MM.1S (cell line): ENCODE measurements at regions not wholly inside any gene's neighbourhood (a gene's known extent, or its start where the extent isn't known, plus 50 kb on each side); places are given as distances from the start of the nearest gene placed in this dataset.

Experiments
- DNase-seq: peaks from one replicate; pipeline ENCODE4 v3.0.0-alpha.2; 2015
- H2AFZ ChIP-seq: fragments of 300-600 bp; sonication (generic); 2 replicates; pipeline ENCODE4 v1.6.0; 2016; ENCODE audit warnings: antibody characterized with exemption, low read length
- H3F3A ChIP-seq: fragments of 300-600 bp; sonication (generic); 2 replicates; pipeline ENCODE4 v1.6.1; 2016; ENCODE audit warnings: mild to moderate bottlenecking, antibody characterized with exemption, low read length, moderate library complexity, mixed read lengths; ENCODE audit not compliant: insufficient read depth
- H3K27ac ChIP-seq: fragments of 300-600 bp; sonication (generic); 2 replicates; pipeline ENCODE4 v1.5.1; 2016; ENCODE audit warnings: mild to moderate bottlenecking, low read length
- H3K27me3 ChIP-seq: fragments of 300-600 bp; sonication (generic); replicated peaks from 2 replicates; pipeline ENCODE4 v1.6.0; 2016; ENCODE audit warnings: low read length; ENCODE audit not compliant: insufficient read depth
- H3K36me3 ChIP-seq: fragments of 300-600 bp; sonication (generic); replicated peaks from 2 replicates; pipeline ENCODE4 v1.6.1; 2016; ENCODE audit warnings: mild to moderate bottlenecking, low read length, mixed read lengths; ENCODE audit not compliant: insufficient read depth
- H3K4me1 ChIP-seq: fragments of 300-600 bp; sonication (generic); 2 replicates; pipeline ENCODE4 v1.6.1; 2016; ENCODE audit warnings: low read length, mixed read lengths
- H3K4me2 ChIP-seq: fragments of 300-600 bp; sonication (generic); 2 replicates; pipeline ENCODE4 v1.6.0; 2016; ENCODE audit warnings: low read depth, low read length
- H3K4me3 ChIP-seq: fragments of 300-600 bp; sonication (generic); 2 replicates; pipeline ENCODE4 v1.5.1; 2016; ENCODE audit warnings: low read length, mixed read lengths
- H3K79me2 ChIP-seq: fragments of 300-600 bp; sonication (generic); 2 replicates; pipeline ENCODE4 v1.6.1; 2016; ENCODE audit warnings: mixed run types, low read length, mixed read lengths
- H3K9ac ChIP-seq: fragments of 300-600 bp; sonication (generic); 2 replicates; pipeline ENCODE4 v1.6.1; 2016; ENCODE audit warnings: low read length, mixed read lengths
- H3K9me2 ChIP-seq: fragments of 300-600 bp; sonication (generic); replicated peaks from 2 replicates; pipeline ENCODE4 v1.6.1; 2016; ENCODE audit warnings: mild to moderate bottlenecking, low read length, mixed read lengths; ENCODE audit not compliant: insufficient read depth
- H3K9me3 ChIP-seq: fragments of 300-600 bp; sonication (generic); replicated peaks from 2 replicates; pipeline ENCODE4 v1.6.1; 2016; ENCODE audit warnings: mild to moderate bottlenecking, low read length, mixed read lengths; ENCODE audit not compliant: insufficient read depth
- H4K20me1 ChIP-seq: fragments of 300-600 bp; sonication (generic); 2 replicates; pipeline ENCODE4 v1.6.1; 2016; ENCODE audit warnings: mild to moderate bottlenecking, low read length, moderate library complexity, mixed read lengths; ENCODE audit not compliant: insufficient read depth
- EZH2 ChIP-seq: fragments of 300-600 bp; sonication (generic); optimal IDR thresholded peaks from 2 replicates; pipeline ENCODE3; 2017; ENCODE audit warnings: low read depth, mild to moderate bottlenecking, antibody characterized with exemption, low read length, mixed read lengths
- EZH2phosphoT487 ChIP-seq: fragments of 300-600 bp; sonication (generic); IDR thresholded peaks from 2 replicates; pipeline ENCODE4 v1.6.1; 2018; ENCODE audit warnings: antibody characterized with exemption, low read length
- TF ChIP-seq, protein P1 (sequence below): fragments of 300-600 bp; sonication (generic); IDR thresholded peaks from 2 replicates; pipeline ENCODE4 v1.5.1; 2016; ENCODE audit warnings: antibody characterized with exemption, low read length, mixed read lengths

DNA sequence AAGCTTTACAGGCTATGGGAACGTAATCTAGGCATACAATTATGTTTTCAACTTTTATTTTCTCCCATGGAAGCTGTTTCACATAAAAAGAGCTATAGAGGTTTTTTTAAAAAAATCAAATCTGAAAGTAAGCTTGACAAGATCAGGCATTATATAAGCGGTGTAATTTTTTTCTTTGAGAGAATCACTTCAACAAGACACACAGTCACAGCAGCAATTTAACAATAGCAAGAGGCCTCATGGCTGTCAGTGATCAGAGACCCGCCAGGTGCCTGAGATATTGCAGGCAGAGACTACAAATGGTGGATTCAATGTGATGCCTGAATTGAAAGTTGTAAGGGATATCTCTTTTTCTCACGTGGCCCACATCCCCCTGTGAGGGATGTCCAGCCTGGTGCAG, 270.5 kb upstream of the TBC1D5 start:
- H3K4me1 ChIP-seq = no peaks in the 10 kb centered on the region
- no peak for DNase-seq
- H3K79me2 ChIP-seq = no peaks in the 10 kb centered on the region
- no peak overlapping the region for H3K9ac ChIP-seq
- no peaks in the 10 kb centered on the region for H3F3A ChIP-seq
- no peaks in the 10 kb centered on the region for H4K20me1 ChIP-seq
- no peak overlapping the region for H2AFZ ChIP-seq
- H3K9me2 ChIP-seq = no peaks in the 10 kb centered on the region
- H3K9me3 ChIP-seq = no peaks in the 10 kb centered on the region
- no peaks in the 10 kb centered on the region for H3K36me3 ChIP-seq
- TF ChIP-seq EZH2phosphoT487 (no peak), EZH2 (no peak)
- TF ChIP-seq, protein P1, sequence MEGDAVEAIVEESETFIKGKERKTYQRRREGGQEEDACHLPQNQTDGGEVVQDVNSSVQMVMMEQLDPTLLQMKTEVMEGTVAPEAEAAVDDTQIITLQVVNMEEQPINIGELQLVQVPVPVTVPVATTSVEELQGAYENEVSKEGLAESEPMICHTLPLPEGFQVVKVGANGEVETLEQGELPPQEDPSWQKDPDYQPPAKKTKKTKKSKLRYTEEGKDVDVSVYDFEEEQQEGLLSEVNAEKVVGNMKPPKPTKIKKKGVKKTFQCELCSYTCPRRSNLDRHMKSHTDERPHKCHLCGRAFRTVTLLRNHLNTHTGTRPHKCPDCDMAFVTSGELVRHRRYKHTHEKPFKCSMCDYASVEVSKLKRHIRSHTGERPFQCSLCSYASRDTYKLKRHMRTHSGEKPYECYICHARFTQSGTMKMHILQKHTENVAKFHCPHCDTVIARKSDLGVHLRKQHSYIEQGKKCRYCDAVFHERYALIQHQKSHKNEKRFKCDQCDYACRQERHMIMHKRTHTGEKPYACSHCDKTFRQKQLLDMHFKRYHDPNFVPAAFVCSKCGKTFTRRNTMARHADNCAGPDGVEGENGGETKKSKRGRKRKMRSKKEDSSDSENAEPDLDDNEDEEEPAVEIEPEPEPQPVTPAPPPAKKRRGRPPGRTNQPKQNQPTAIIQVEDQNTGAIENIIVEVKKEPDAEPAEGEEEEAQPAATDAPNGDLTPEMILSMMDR = no peak
- H3K4me3 ChIP-seq = no peak overlapping the region
- H3K4me2 ChIP-seq = no peak overlapping the region
- H3K27ac ChIP-seq = no peak overlapping the region
- no peaks in the 10 kb centered on the region for H3K27me3 ChIP-seq

DNA sequence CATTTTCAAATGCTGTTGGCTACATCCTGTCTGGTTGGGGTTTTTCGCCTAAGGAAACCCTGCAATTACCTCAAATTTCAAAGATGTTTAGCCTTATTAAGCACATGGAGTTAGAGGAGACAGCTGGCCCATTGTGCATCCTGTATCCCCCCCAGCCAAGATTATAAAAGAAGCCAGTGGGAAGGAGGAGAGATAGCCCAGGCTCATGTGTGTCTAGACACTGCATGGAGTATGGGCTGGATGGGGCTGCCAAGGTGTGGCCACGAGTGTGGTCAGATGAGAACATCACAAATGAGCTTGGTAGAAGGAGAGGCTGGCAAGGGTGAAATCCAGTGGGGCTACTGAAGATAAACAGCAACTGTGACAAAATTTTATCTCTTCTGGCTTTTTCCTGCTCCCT, 270.0 kb upstream of the TBC1D5 start:
- Histone ChIP-seq H3K4me3 (no peak overlapping the region), H3K27ac (no peak overlapping the region), H3K79me2 (no peaks in the 10 kb centered on the region), H3K27me3 (no peaks in the 10 kb centered on the region), H3K9ac (no peak overlapping the region), H3F3A (no peaks in the 10 kb centered on the region), H3K36me3 (no peaks in the 10 kb centered on the region), H3K9me3 (no peaks in the 10 kb centered on the region), H3K4me1 (no peaks in the 10 kb centered on the region), H4K20me1 (no peaks in the 10 kb centered on the region), H2AFZ (no peak overlapping the region), H3K9me2 (no peaks in the 10 kb centered on the region), H3K4me2 (no peak overlapping the region)
- TF ChIP-seq EZH2phosphoT487 = no peak
- no peak for DNase-seq

DNA sequence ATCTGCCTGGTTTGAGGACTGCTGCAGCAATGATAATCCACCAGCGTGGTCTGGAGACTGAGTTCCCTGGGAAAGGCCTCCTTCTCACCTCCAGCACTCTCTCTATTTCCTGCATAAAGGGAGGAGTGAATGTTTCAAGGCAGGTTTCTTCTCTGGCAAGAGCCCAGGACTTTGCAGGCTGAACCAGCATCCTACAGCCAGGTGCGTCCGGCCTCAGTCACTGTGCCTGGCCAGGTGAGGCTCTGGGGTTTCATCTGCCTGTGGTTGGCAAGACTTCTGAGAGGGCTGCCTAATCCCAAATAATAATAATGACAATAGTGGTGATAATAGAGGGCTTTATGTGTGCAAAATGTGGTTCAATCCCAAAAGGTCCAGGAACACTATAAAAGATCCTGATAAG, 269.0 kb upstream of the TBC1D5 start:
- Histone ChIP-seq H3F3A (no peaks in the 10 kb centered on the region), H3K36me3 (no peaks in the 10 kb centered on the region), H3K79me2 (no peaks in the 10 kb centered on the region), H2AFZ (no peak overlapping the region), H3K4me2 (no peak overlapping the region), H3K9me2 (no peaks in the 10 kb centered on the region), H4K20me1 (no peaks in the 10 kb centered on the region), H3K27me3 (no peaks in the 10 kb centered on the region), H3K27ac (no peak overlapping the region), H3K4me3 (no peak overlapping the region), H3K9me3 (no peaks in the 10 kb centered on the region), H3K4me1 (no peaks in the 10 kb centered on the region), H3K9ac (no peak overlapping the region)
- TF ChIP-seq, protein P1 = no peak
- TF ChIP-seq EZH2 (no peak), EZH2phosphoT487 (no peak)
- no peak for DNase-seq

DNA sequence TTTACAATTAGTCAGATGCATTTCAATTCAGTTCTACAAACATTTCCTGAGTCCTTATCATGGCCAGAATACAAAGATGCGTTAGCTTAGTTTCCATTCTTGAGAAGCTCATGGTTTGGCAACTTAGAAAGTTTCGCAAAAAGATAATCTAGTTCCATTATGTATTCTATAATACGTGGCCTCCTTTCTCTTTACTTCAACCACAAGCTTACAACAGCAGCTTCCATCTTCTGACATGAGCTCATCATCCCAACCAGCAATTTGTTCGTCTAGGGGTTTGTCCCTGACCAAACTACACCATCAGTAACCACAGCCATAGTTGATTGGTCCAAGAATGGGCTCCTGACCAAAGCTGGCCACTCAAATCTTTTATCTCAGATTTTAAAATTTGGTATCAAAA, 267.6 kb upstream of the TBC1D5 start:
- Histone ChIP-seq H3K9ac (no peak overlapping the region), H3K9me2 (no peaks in the 10 kb centered on the region), H3K4me2 (no peak overlapping the region), H3K36me3 (no peaks in the 10 kb centered on the region), H4K20me1 (no peaks in the 10 kb centered on the region), H3K27me3 (no peaks in the 10 kb centered on the region), H3K4me1 (no peaks in the 10 kb centered on the region), H3F3A (no peaks in the 10 kb centered on the region), H3K4me3 (no peak overlapping the region), H2AFZ (no peak overlapping the region), H3K9me3 (no peaks in the 10 kb centered on the region), H3K79me2 (no peaks in the 10 kb centered on the region), H3K27ac (no peak overlapping the region)
- DNase-seq = no peak
- TF ChIP-seq EZH2phosphoT487 = no peak
- no peak for TF ChIP-seq EZH2
